GM12865 (cell line): ENCODE measurements at regions not wholly inside any gene's neighbourhood (a gene's known extent, or its start where the extent isn't known, plus 50 kb on each side); places are given as distances from the start of the nearest gene placed in this dataset.
"Not testable (repeated sequence)": the region's sequence is repeated elsewhere in the genome, so short reads cannot be mapped to it uniquely, and the experiment has no call there.

Experiments used
- DNase-seq: peaks from one replicate; pipeline ENCODE4 v3.0.0; 2010; ENCODE audit warnings: low read depth
- H3K4me3 ChIP-seq: 2 replicates; pipeline ENCODE4 v1.5.1; 2011; ENCODE audit warnings: mild to moderate bottlenecking, low read depth, low read length, control low read depth
- CTCF ChIP-seq: IDR thresholded peaks from 2 replicates; pipeline ENCODE4 v1.5.1; 2011; ENCODE audit warnings: low read length, control low read depth, low read depth, inconsistent platforms; ENCODE audit not compliant: insufficient read depth; ENCODE audit errors: missing control alignments

- DNase-seq, result no peak
- H3K4me3 ChIP-seq, result no peak overlapping the region
- TF ChIP-seq CTCF, result no peak
Observed at GRCh38 chr11:130561441-130561881, 113.0 kb downstream of the ADAMTS15 start.

- no peak for TF ChIP-seq CTCF
- no peak for DNase-seq
- H3K4me3 ChIP-seq, result no peak overlapping the region
Observed at GRCh38 chr11:130562549-130562948, 114.1 kb downstream of the ADAMTS15 start.

GRCh38 chr11:130566360-130566759 is 117.9 kb downstream of the ADAMTS15 start:
- H3K4me3 ChIP-seq, DNase-seq: not testable (repeated sequence)

- no peak overlapping the region for H3K4me3 ChIP-seq
- TF ChIP-seq CTCF, result no peak
- no peak for DNase-seq
Observed at GRCh38 chr11:130571519-130571918, 123.1 kb downstream of the ADAMTS15 start.

GRCh38 chr11:130571947-130572584 is 123.6 kb downstream of the ADAMTS15 start:
- no peak for DNase-seq
- no peak for TF ChIP-seq CTCF
- no peak overlapping the region for H3K4me3 ChIP-seq

- no peak for DNase-seq
- TF ChIP-seq CTCF, result no peak
- H3K4me3 ChIP-seq, result no peak overlapping the region
Observed at GRCh38 chr11:130573767-130574166, 125.3 kb downstream of the ADAMTS15 start.

GRCh38 chr11:130574740-130575139 is 126.3 kb downstream of the ADAMTS15 start:
- no peak for TF ChIP-seq CTCF
- DNase-seq, result no peak
- H3K4me3 ChIP-seq, result no peak overlapping the region
